GM18505 (cell line): ENCODE measurements at regions not wholly inside any gene's neighbourhood (a gene's known extent, or its start where the extent isn't known, plus 50 kb on each side); places are given as distances from the start of the nearest gene placed in this dataset.

ENCODE experiments used
- ATAC-seq: cut with Tn5 transposase; IDR thresholded peaks from one replicate; pipeline ENCODE4 v1.9.1; 2021; ENCODE audit not compliant: unreplicated experiment
- POLR2A ChIP-seq: IDR thresholded peaks from 4 replicates; pipeline ENCODE4 v1.6.1; 2011; ENCODE audit warnings: borderline replicate concordance; ENCODE audit not compliant: insufficient read depth, insufficient read length; ENCODE audit errors: extremely low read depth

GRCh38 chr6:3928111-3928510 lies 78.9 kb downstream of the FAM50B start:
- ATAC-seq = no peak
- TF ChIP-seq POLR2A = no peak

- TF ChIP-seq POLR2A = no peak
These were observed 80.2 kb downstream of the FAM50B start for GRCh38 chr6:3929281-3929798.

GRCh38 chr6:3937438-3937837 lies 88.3 kb downstream of the FAM50B start:
- no peak for ATAC-seq
- no peak for TF ChIP-seq POLR2A

More at GRCh38 chr6:3929281-3929798, 80.2 kb downstream of the FAM50B start:
- no peak for ATAC-seq

- no peak for ATAC-seq
- TF ChIP-seq POLR2A = no peak
These were observed 89.7 kb downstream of the FAM50B start for GRCh38 chr6:3938715-3939367.

- ATAC-seq = no peak
- no peak for TF ChIP-seq POLR2A
These were observed 90.3 kb downstream of the FAM50B start for GRCh38 chr6:3939368-3939958.

- no peak for ATAC-seq
- TF ChIP-seq POLR2A = no peak
These were observed 90.8 kb downstream of the FAM50B start for GRCh38 chr6:3939964-3940363.

GRCh38 chr6:3940703-3941102 lies 91.5 kb downstream of the FAM50B start:
- no peak for TF ChIP-seq POLR2A
- ATAC-seq = no peak

GRCh38 chr6:3943331-3943765 lies 94.2 kb downstream of the FAM50B start:
- ATAC-seq = no peak

GRCh38 chr6:3944246-3944645 lies 95.1 kb downstream of the FAM50B start:
- TF ChIP-seq POLR2A = no peak
- ATAC-seq = no peak

More at GRCh38 chr6:3943331-3943765, 94.2 kb downstream of the FAM50B start:
- TF ChIP-seq POLR2A = no peak

GRCh38 chr6:3946778-3947177 lies 97.6 kb downstream of the FAM50B start:
- no peak for ATAC-seq
- no peak for TF ChIP-seq POLR2A

GRCh38 chr6:3948866-3949265 lies 99.7 kb downstream of the FAM50B start:
- no peak for TF ChIP-seq POLR2A

GRCh38 chr6:3949521-3949920 lies 100.3 kb downstream of the FAM50B start:
- no peak for TF ChIP-seq POLR2A
- ATAC-seq = no peak

More at GRCh38 chr6:3948866-3949265, 99.7 kb downstream of the FAM50B start:
- ATAC-seq = no peak

GRCh38 chr6:3956054-3956453 lies 106.9 kb downstream of the FAM50B start:
- TF ChIP-seq POLR2A = no peak
- no peak for ATAC-seq

GRCh38 chr6:3957321-3957720 lies 108.1 kb downstream of the FAM50B start:
- TF ChIP-seq POLR2A = no peak
- ATAC-seq = no peak
